GM23248 (cell line): ENCODE measurements at regions not wholly inside any gene's neighbourhood (a gene's known extent, or its start where the extent isn't known, plus 50 kb on each side); places are given as distances from the start of the nearest gene placed in this dataset.

ENCODE experiments used
- EZH2 ChIP-seq: fragments of 200-600 bp; sonication (generic); IDR thresholded peaks from 2 replicates; pipeline ENCODE4 v1.6.1; 2018; ENCODE audit warnings: antibody characterized with exemption, mild to moderate bottlenecking; ENCODE audit not compliant: insufficient read depth, poor library complexity, severe bottlenecking
- EZH2phosphoT487 ChIP-seq: fragments of 200-600 bp; sonication (generic); IDR thresholded peaks from 2 replicates; pipeline ENCODE4 v1.6.1; 2018; ENCODE audit warnings: antibody characterized with exemption, moderate library complexity, mild to moderate bottlenecking, low read depth; ENCODE audit not compliant: insufficient read depth

- TF ChIP-seq EZH2 (no peak), EZH2phosphoT487 (no peak)
Measured at GRCh38 chr13:22372261-22372660, 701.4 kb downstream of the FGF9 start.
